Gastrocnemius medialis (tissue), 4 donors: ENCODE measurements at regions not wholly inside any gene's neighbourhood (a gene's known extent, or its start where the extent isn't known, plus 50 kb on each side); places are given as distances from the start of the nearest gene placed in this dataset.

Experiments used
- CTCF ChIP-seq, 5 experiments: fragments of 450-650 bp in 3 of 5; fragments of 200-600 bp in 2 of 5; sonication (generic) in 2 of 5; IDR thresholded peaks in 4 of 5; conservative IDR thresholded peaks in 1 of 5; 1 replicate in 4 of 5; 2 replicates in 1 of 5; pipeline ENCODE4 v1.5.1; 2016 to 2019; ENCODE audit warnings: antibody characterized with exemption in 5 of 5, mild to moderate bottlenecking in 3 of 5, moderate library complexity in 3 of 5
- POLR2A ChIP-seq, 2 donors: fragments of 450-650 bp; IDR thresholded peaks; one replicate each; pipeline ENCODE4 v1.6.1; 2017; ENCODE audit warnings: antibody characterized with exemption in 2 of 2, mild to moderate bottlenecking in 2 of 2, moderate library complexity in 2 of 2

DNA sequence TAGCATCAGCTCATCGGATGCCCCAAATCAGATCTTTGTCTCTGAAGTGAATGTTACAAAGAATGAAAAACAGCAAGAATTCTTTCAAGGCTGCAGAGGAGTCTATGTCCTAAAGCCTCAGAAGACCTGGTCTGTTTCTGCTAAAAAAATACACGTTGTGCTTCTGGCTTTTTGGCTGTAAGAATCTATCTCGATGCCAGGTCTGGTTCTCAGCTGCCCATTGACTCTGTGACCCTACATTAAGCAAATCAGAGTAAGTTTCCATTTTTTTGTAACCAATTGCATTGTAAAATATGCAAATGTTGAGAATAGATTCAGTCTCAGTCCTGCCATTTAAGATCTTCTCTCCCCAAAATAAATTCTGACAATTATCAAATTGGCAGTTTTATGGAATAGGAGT, 705.4 kb downstream of the RFPL4B start:
- TF ChIP-seq CTCF (IDR thresholded peaks at IDR 0.05 in 4 of 5, conservative IDR thresholded peaks at IDR 0.05 in 1 of 5) = no peak
- TF ChIP-seq POLR2A (IDR thresholded peaks at IDR 0.05) = no peak
